GM19372 (cell line): ENCODE measurements at regions not wholly inside any gene's neighbourhood (a gene's known extent, or its start where the extent isn't known, plus 50 kb on each side); places are given as distances from the start of the nearest gene placed in this dataset.
"Not testable (repeated sequence)": the region's sequence is repeated elsewhere in the genome, so short reads cannot be mapped to it uniquely, and the experiment has no call there.

Experiments
- ATAC-seq: cut with Tn5 transposase; IDR thresholded peaks from one replicate; pipeline ENCODE4 v1.9.1; 2021; ENCODE audit warnings: mild to moderate bottlenecking, low read depth, moderate library complexity; ENCODE audit not compliant: unreplicated experiment

- ATAC-seq, result no peak
Observed at GRCh38 chr15:59835776-59836175, 146.7 kb upstream of the BNIP2 start.

GRCh38 chr15:59834528-59834927 is 145.4 kb upstream of the BNIP2 start:
- no peak for ATAC-seq

GRCh38 chr15:59833366-59833765 is 144.2 kb upstream of the BNIP2 start:
- no peak for ATAC-seq

GRCh38 chr15:59830873-59831272 is 141.8 kb upstream of the BNIP2 start:
- no peak for ATAC-seq

- no peak for ATAC-seq
Observed at GRCh38 chr15:59830098-59830497, 141.0 kb upstream of the BNIP2 start.

GRCh38 chr15:59828861-59829260 is 139.7 kb upstream of the BNIP2 start:
- no peak for ATAC-seq

GRCh38 chr15:59828263-59828662 is 139.1 kb upstream of the BNIP2 start:
- no peak for ATAC-seq

- no peak for ATAC-seq
Observed at GRCh38 chr15:59825901-59826300, 136.8 kb upstream of the BNIP2 start.

- no peak for ATAC-seq
Observed at GRCh38 chr15:59821286-59821685, 132.2 kb upstream of the BNIP2 start.

- no peak for ATAC-seq
Observed at GRCh38 chr15:59819092-59819491, 130.0 kb upstream of the BNIP2 start.

GRCh38 chr15:59818336-59818735 is 129.2 kb upstream of the BNIP2 start:
- no peak for ATAC-seq

GRCh38 chr15:59817834-59818233 is 128.7 kb upstream of the BNIP2 start:
- ATAC-seq, result no peak

- no peak for ATAC-seq
Observed at GRCh38 chr15:59817053-59817452, 127.9 kb upstream of the BNIP2 start.

- no peak for ATAC-seq
Observed at GRCh38 chr15:59814409-59814808, 125.3 kb upstream of the BNIP2 start.

GRCh38 chr15:59812889-59813288 is 123.8 kb upstream of the BNIP2 start:
- ATAC-seq, result no peak

GRCh38 chr15:59812250-59812870 is 123.2 kb upstream of the BNIP2 start:
- ATAC-seq, result no peak

GRCh38 chr15:59803293-59803966 is 114.3 kb upstream of the BNIP2 start:
- not testable (repeated sequence) for ATAC-seq

GRCh38 chr15:59801649-59802048 is 112.5 kb upstream of the BNIP2 start:
- ATAC-seq, result no peak

- no peak for ATAC-seq
Observed at GRCh38 chr15:59798605-59798917, 109.4 kb upstream of the BNIP2 start.

- no peak for ATAC-seq
Observed at GRCh38 chr15:59797756-59798604, 108.9 kb upstream of the BNIP2 start.

- ATAC-seq, result no peak
Observed at GRCh38 chr15:59794229-59794886, 105.2 kb upstream of the BNIP2 start.
